Thyroid gland (tissue), 4 donors: ENCODE measurements at regions not wholly inside any gene's neighbourhood (a gene's known extent, or its start where the extent isn't known, plus 50 kb on each side); places are given as distances from the start of the nearest gene placed in this dataset.

Source experiments
- CTCF ChIP-seq, 6 experiments: fragments of 200-600 bp in 3 of 6; fragments of 450-650 bp in 3 of 6; sonication (generic) in 3 of 6; IDR thresholded peaks; one replicate each; pipeline ENCODE4 v1.5.1; 2016 to 2019; ENCODE audit warnings: antibody characterized with exemption in 6 of 6, mild to moderate bottlenecking in 2 of 6, inconsistent platforms in 1 of 6, moderate library complexity in 1 of 6
- POLR2A ChIP-seq, 2 donors: fragments of 450-650 bp; IDR thresholded peaks; one replicate each; pipeline ENCODE4 v1.6.1; 2017; ENCODE audit warnings: antibody characterized with exemption in 2 of 2, mild to moderate bottlenecking in 2 of 2, moderate library complexity in 1 of 2

DNA sequence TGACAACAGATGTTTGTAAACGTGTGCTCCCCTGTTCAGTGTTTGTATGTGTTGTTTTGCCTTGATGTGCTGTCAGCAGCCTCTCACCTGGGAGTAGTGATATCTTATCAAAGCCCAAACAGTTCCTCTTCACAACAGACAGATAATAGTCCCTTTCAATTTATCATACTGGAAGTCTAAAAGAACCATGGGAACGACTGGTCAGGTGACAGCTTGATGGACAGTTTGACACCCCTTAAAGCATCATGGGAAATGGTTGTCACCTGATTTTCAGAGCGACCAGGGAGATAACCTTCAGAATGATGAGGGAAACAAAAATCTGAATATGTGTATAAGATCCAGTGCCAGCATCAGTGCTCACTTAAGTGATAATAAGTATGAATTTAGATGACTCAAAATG is 146.3 kb upstream of the SOX2 start:
- no peak for TF ChIP-seq CTCF (IDR thresholded peaks at IDR 0.05)
- TF ChIP-seq POLR2A (IDR thresholded peaks at IDR 0.05), result no peak
